ENCODE measurements at regions not wholly inside any gene's neighbourhood (a gene's known extent, or its start where the extent isn't known, plus 50 kb on each side); places are given as distances from the start of the nearest gene placed in this dataset.

GRCh38 chr4:38344929-38345328 is 319.1 kb upstream of the KLF3 start:
- no peak overlapping the region for H4K8ac ChIP-seq (ENCODE audit: low read depth in 2 of 2, low read length in 2 of 2)
- H2BK20ac ChIP-seq (ENCODE audit: low read depth, low read length): no peak overlapping the region
- no peak overlapping the region for H3K27ac ChIP-seq (ENCODE audit: insufficient read depth, low read length)
- ATAC-seq (ENCODE audit: low read depth): no peak
- no peaks in the 10 kb centered on the region for H3K79me1 ChIP-seq (ENCODE audit: low read depth in 1 of 2, low read length in 2 of 2)
- H3K4me2 ChIP-seq (ENCODE audit: low read depth, low read length): no peak overlapping the region
- TF ChIP-seq MAZ (IDR thresholded peaks at IDR 0.05; ENCODE audit: borderline replicate concordance, low read depth, low read length): no peak
- no peak for TF ChIP-seq POLR2A (IDR thresholded peaks at IDR 0.05; ENCODE audit: low read depth, low read length)
- TF ChIP-seq BHLHE40 (IDR thresholded peaks at IDR 0.05; ENCODE audit: low read depth, low read length): no peak
- TF ChIP-seq ELK1 (IDR thresholded peaks at IDR 0.05; ENCODE audit: borderline replicate concordance, low read depth, low read length): no peak
- no peak for TF ChIP-seq RAD21 (IDR thresholded peaks at IDR 0.05; ENCODE audit: low read length)
- TF ChIP-seq MAFK (IDR thresholded peaks at IDR 0.05; ENCODE audit: low read depth, low read length): no peak
- no peak for TF ChIP-seq RCOR1 (IDR thresholded peaks at IDR 0.05; ENCODE audit: insufficient replicate concordance, low read length)
- TF ChIP-seq, protein P1, sequence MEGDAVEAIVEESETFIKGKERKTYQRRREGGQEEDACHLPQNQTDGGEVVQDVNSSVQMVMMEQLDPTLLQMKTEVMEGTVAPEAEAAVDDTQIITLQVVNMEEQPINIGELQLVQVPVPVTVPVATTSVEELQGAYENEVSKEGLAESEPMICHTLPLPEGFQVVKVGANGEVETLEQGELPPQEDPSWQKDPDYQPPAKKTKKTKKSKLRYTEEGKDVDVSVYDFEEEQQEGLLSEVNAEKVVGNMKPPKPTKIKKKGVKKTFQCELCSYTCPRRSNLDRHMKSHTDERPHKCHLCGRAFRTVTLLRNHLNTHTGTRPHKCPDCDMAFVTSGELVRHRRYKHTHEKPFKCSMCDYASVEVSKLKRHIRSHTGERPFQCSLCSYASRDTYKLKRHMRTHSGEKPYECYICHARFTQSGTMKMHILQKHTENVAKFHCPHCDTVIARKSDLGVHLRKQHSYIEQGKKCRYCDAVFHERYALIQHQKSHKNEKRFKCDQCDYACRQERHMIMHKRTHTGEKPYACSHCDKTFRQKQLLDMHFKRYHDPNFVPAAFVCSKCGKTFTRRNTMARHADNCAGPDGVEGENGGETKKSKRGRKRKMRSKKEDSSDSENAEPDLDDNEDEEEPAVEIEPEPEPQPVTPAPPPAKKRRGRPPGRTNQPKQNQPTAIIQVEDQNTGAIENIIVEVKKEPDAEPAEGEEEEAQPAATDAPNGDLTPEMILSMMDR (conservative IDR thresholded peaks at IDR 0.05; ENCODE audit: low read depth, low read length): no peak
- TF ChIP-seq CHD1 (IDR thresholded peaks at IDR 0.05; ENCODE audit: low read depth, low read length): no peak
- TF ChIP-seq RFX5 (IDR thresholded peaks at IDR 0.05; ENCODE audit: low read depth, low read length): no peak
- no peak for TF ChIP-seq USF2 (IDR thresholded peaks at IDR 0.05; ENCODE audit: low read depth, low read length)
- TF ChIP-seq MXI1 (IDR thresholded peaks at IDR 0.05; ENCODE audit: borderline replicate concordance, low read depth, low read length): no peak
- no peak for TF ChIP-seq CEBPB (IDR thresholded peaks at IDR 0.05; ENCODE audit: low read depth, low read length)
- TF ChIP-seq SMC3 (IDR thresholded peaks at IDR 0.05; ENCODE audit: low read depth, low read length): no peak
- TF ChIP-seq NFE2L2 (IDR thresholded peaks at IDR 0.05; ENCODE audit: low read depth, low read length): no peak
- no peak for TF ChIP-seq FOS (IDR thresholded peaks at IDR 0.05; ENCODE audit: low read depth, low read length)
- H2AK9ac ChIP-seq (replicated peaks; ENCODE audit: low read depth, low read length, poor library complexity): no peak overlapping the region
- no peaks in the 10 kb centered on the region for H4K20me1 ChIP-seq (ENCODE audit: insufficient read depth, low read length)
- no peak overlapping the region for H2BK5ac ChIP-seq (ENCODE audit: low read depth, low read length, poor library complexity, severe bottlenecking)
- H3K14ac ChIP-seq (replicated peaks; ENCODE audit: low read depth, low read length): no peak overlapping the region
- H3K9me3 ChIP-seq (ENCODE audit: control insufficient read depth, insufficient read depth, low read length): no peaks in the 10 kb centered on the region
- ChIA-PET POLR2A (ENCODE audit: unreplicated experiment) (no interaction called here), CTCF (no interaction called here)
- no TSS peak for BruUV-seq (replicated peaks)
- no peak overlapping the region for H4K5ac ChIP-seq (ENCODE audit: low read depth, low read length)
- dilution Hi-C loops (cut with HindIII; ENCODE audit: low sequenced_read_pairs, unreplicated experiment): no loop called here
- in situ Hi-C loops (cut with MboI; ENCODE audit: low sequenced_read_pairs): no loop called here
- H3K9me1 ChIP-seq (ENCODE audit: insufficient read depth, low read length): no peaks in the 10 kb centered on the region
- no peak overlapping the region for H3K23ac ChIP-seq (ENCODE audit: low read depth, low read length)
- no peak for DNase-seq
- no peak overlapping the region for H3K18ac ChIP-seq (ENCODE audit: low read depth, low read length)
- no peak overlapping the region for H2BK15ac ChIP-seq (ENCODE audit: low read depth, low read length)
- no peak overlapping the region for H3K9ac ChIP-seq (ENCODE audit: low read depth, low read length)
- no peaks in the 10 kb centered on the region for H3K36me3 ChIP-seq (ENCODE audit: control insufficient read depth, insufficient read depth, low read length)
- H2BK120ac ChIP-seq (ENCODE audit: low read depth, low read length): no peak overlapping the region
- no peak overlapping the region for H3K4ac ChIP-seq (ENCODE audit: low read depth, low read length)
- H2AK5ac ChIP-seq (ENCODE audit: low read depth, low read length): no peak overlapping the region
- no peak overlapping the region for H2AFZ ChIP-seq (replicated peaks; ENCODE audit: low read length, poor library complexity)
- peaks cover 4% of the 10 kb centered on the region; the same call in 1 of the 2 replicates for H3K27me3 ChIP-seq (ENCODE audit: control insufficient read depth, insufficient read depth, low read length)
- intact Hi-C loops (cut with micrococcal nuclease): no loop called here
- H3K4me3 ChIP-seq (ENCODE audit: insufficient read depth, low read depth, low read length): no peak overlapping the region
- H3K56ac ChIP-seq (ENCODE audit: extremely low read depth, insufficient read depth, low read length): no peak overlapping the region
- no CpG with 5 or more reads among the region's 1 CpG for WGBS, 2 experiments (ENCODE audit: extremely low coverage in 2 of 2, insufficient read length in 1 of 2)
- no peaks in the 10 kb centered on the region for H3K4me1 ChIP-seq (ENCODE audit: control insufficient read depth, insufficient read depth, low read length)
- no peak overlapping the region for H4K91ac ChIP-seq (ENCODE audit: insufficient read depth, low read depth, low read length)

Data from IMR-90 (cell line).